ENCODE measurements at regions not wholly inside any gene's neighbourhood (a gene's known extent, or its start where the extent isn't known, plus 50 kb on each side); places are given as distances from the start of the nearest gene placed in this dataset.

GRCh38 chr16:7861891-7862582, 529.4 kb downstream of the RBFOX1 start:
- TF ChIP-seq CTCF (IDR thresholded peaks at IDR 0.05; ENCODE audit: control extremely low read depth in 1 of 3, insufficient read depth in 1 of 3, low read depth in 1 of 3, low read length in 3 of 3): no peak
- no peak for TF ChIP-seq ATF3 (IDR thresholded peaks at IDR 0.05; ENCODE audit: insufficient read depth, low read depth, low read length)
- TF ChIP-seq BRCA1 (IDR thresholded peaks at IDR 0.05; ENCODE audit: low read depth, low read length): no peak
- TF ChIP-seq SP4 (IDR thresholded peaks at IDR 0.05; ENCODE audit: low read length): no peak
- no peak for TF ChIP-seq FOSL1 (IDR thresholded peaks at IDR 0.05; ENCODE audit: insufficient read depth, low read depth, low read length)
- no peak for TF ChIP-seq POLR2AphosphoS5 (IDR thresholded peaks at IDR 0.05; ENCODE audit: low read depth, low read length)
